HG03159 (cell line): ENCODE measurements at regions not wholly inside any gene's neighbourhood (a gene's known extent, or its start where the extent isn't known, plus 50 kb on each side); places are given as distances from the start of the nearest gene placed in this dataset.

Source experiments
- ATAC-seq: cut with Tn5 transposase; IDR thresholded peaks from one replicate; pipeline ENCODE4 v1.9.1; 2021; ENCODE audit warnings: mild to moderate bottlenecking, moderate library complexity; ENCODE audit not compliant: unreplicated experiment

DNA sequence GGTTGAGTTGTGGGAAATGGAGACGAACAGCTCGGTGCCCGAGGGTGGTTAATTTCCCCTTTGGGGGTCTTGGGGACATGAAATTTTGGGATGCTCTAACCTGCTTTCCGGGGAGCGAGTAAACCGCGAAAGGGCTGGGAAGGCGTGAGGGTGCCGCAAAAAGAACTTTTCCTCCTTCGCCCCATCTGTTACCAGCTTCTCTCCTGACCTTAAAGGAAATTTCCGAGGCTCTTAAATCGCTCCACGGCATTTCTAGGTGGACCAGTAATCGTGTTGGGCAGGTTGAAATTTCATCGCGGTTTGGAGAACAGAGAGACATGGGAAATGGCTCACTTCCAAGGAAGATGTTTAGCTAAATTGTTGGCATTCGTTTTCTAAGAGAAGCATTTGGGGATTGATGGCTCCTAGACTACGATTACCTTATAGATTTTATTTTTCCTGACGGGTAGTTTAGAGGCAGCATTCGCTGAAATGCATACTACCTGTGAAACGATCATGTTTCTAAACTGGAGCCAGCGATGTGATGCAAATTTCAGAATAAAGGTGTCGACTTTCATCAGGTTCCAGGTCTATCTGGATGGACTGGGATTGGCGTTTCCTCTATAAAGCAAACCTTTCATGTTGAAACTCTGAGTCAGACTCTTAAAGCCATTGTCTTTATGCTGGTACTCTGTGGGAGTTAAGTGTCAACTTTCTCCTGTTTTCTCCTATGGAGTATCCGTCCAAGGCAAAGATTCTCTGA is 414.5 kb downstream of the PCNX1 start:
- ATAC-seq, result no peak

DNA sequence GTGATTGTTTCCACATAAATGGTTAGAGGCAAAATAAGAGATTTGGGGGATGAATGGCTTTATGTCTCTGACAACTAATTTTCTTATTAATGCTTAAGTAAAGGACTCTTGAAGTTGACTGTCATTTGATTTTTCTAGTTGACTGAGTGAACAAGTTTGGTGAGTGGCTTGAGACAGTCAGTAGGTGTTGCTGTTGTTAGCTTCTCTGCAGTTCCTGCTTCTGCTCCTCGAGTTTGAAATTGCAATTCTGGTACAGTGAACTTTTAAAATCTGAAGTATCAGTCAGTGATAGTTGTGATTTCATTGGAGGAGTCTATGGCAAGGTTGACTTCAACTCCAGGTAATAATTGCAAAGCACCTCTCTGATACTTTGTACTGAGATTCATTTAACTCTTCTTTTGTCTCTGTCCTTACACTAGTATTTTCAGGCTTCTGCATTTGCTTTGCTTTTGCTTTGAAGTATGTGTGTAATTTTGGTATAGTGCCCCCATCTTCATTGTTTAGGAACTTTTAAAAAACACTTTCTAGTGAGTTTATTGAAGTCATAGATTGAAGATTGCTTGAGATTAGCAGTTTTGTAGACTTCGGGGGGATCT is 415.5 kb downstream of the PCNX1 start:
- no peak for ATAC-seq

DNA sequence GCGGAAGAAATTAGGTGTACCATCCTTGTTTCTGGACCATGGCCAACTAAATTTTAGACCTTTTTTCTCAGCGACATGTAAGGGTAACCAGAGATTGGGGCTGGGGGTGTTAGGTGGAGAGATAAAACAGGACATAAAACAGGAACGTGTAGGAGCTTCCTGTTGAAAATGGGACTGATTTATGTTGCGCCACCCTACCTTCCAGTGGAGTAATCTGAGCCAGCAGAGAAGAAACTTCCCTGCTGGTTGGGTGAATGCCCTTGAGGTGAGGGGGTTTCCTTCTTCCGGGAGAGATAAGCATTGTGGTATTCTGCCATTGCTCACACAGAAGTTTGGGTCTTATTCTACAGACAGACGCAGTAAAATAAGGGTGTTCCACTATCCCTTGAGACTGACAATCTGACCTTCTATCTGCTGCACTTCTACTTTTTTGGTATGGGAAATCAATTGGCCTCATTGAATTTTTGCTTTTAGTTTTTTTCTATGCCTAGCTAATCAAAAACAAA is 417.6 kb downstream of the PCNX1 start:
- ATAC-seq, result no peak

DNA sequence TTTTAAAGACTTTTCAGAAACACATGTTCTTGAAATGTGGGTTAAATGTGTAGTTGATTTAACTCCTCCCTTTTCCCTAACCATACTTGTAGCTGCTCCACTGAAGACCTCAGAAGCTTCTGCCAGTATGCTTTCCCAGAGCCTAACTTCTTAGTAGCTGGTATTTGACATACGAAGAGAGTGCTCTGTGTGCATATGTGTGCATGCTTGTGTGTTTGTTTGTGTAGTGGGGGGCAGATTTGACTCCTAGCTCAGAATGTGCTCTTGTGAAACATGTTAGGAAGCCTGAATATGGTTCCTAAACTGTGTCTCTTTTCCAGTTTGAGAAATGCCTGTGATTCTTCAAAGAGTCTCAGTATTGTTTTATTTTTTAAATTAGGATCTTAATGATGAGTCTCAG is 420.4 kb downstream of the PCNX1 start:
- no peak for ATAC-seq

DNA sequence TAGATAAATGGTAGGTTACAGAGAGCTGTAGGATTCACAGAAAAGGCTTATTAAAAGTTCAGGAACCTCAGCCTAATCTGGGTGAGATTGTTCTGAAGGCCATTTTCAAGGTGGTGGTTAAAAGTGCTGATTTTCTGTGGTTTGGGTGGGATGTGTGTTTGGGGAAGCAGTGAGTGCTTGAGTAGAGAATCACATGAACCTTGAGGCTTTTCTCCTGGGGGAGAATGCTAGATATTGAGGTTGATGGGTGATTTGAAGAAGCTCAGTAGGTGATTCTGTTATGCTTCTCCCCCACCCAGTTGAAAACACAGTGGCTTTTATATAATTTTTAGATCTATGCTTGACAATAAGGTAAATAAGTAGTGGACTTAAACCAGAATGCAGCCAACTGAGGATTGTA is 420.9 kb downstream of the PCNX1 start:
- ATAC-seq, result no peak

DNA sequence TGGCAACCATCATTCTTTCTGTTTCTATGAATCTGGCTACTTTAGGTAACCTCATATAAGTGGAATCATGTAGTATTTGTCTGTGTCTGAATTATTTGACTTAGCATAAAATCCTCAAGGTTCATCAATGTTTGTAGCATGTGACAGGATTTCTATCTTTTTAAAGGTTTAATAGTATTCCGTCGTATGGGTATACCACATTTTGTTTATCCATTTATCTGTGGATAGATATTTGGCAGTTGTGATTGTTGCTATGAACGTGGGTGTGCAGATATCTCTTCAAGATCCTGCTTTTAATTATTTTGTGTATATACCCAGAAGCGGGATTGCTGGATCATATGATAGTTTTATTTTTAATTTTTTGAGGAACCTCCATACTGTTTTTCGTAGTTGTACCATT is 421.7 kb downstream of the PCNX1 start:
- ATAC-seq, result no peak

DNA sequence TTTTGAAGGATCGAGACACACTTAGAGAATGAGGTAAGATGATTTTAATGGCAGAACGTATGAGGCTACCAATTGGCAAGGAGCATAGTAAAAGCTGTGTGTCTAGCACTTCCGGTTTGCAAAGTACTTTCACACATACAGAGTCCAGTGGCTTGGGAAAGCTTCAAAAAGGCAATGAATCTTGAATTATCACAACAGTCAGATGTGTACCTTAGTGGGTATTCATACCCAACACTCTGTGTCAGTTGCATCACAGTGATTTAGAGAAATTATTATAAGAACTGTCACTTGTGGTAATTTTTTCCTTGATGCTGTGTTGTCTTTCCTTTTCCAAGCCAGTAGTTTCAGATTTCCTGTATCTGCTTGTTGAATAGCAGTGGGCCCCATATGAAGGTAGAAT is 424.1 kb downstream of the PCNX1 start:
- no peak for ATAC-seq

DNA sequence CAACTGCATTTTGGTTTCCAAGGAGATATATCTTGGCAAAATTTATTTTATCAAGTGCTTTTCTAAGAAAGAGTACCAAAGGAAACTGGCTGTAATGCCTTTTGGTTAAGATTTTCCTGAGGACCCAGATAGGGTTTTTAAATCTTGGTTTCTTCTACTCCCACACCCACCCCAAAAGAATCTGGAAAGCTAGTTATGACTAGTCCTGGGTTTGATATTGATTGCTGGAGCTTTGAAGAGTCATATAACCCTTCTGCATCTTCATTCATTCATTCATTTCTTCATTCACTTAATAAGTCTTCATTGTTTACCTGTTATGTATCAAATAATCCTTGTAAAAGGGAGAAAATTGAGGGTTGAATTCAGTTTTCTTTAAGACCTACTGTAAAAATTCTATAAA is 425.2 kb downstream of the PCNX1 start:
- ATAC-seq, result no peak

DNA sequence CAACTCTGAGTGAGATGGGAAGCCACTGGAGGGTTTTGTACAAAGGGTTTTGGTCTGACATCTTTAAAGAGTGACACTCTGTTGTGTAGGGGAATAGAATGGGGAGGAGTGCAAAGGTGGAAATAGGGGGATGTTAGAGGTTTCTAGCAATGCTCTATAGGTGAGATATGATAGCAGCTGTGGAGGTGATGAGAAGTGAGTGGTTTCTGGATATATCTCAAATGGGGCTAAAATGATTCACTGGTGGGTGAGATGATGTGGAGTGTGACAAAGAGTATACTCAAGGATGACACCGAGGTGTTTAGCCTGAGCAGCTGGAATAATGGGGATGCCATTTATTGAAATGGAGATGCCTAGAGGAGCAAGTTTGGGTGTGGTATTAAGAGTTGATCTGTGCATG is 426.4 kb downstream of the PCNX1 start:
- no peak for ATAC-seq

DNA sequence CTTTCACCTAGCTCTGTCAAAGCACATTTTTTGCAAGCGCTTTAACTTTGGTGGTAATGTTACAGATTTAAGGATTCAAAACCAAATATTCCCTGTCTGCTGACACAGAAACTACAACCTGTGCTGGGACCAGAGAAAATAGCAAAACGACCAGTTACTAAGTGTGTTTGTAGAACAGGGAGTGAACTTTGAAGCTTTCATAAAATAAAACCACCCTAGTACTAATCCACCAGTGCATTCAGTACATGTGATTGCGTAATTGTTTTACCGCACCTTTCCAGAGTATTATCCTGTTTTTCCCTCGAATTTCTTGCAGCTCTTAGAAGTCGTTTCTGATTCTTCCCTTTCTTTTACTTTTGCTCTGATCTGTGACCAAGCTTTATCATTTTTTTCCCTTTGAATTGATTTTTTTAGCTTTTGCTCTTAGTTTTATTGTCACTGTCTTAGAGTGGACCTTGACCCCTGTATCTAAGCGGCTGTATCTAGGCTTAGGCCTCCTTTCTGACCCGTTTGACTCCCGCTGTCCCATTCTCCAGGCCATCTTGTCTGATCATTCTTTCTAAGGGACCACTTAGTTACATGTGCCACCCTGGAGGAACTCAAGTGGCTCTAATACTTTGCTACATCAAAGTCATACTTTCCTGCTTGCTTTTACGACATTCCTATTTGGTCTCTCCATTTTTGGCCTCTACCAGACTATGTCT is 429.4 kb downstream of the PCNX1 start:
- no peak for ATAC-seq

DNA sequence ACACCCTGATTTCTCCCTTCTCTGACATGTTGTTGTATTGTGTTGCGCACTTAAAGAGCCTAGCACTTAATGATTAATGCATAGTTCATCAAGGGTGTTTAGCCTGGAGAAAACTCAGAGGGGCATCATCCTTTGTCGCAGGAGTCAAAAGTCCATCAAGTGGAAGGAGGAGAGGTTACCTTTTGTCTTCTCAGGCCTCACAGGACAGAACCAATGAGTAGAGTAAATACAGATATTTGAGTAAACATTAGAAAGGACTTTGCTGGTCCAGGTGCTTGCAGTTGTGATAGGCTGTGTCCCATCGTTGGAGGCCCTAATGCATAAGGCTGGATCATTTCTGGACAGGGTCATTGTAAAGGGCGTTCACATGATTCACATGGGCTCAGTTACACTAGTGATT is 430.9 kb downstream of the PCNX1 start:
- no peak for ATAC-seq

DNA sequence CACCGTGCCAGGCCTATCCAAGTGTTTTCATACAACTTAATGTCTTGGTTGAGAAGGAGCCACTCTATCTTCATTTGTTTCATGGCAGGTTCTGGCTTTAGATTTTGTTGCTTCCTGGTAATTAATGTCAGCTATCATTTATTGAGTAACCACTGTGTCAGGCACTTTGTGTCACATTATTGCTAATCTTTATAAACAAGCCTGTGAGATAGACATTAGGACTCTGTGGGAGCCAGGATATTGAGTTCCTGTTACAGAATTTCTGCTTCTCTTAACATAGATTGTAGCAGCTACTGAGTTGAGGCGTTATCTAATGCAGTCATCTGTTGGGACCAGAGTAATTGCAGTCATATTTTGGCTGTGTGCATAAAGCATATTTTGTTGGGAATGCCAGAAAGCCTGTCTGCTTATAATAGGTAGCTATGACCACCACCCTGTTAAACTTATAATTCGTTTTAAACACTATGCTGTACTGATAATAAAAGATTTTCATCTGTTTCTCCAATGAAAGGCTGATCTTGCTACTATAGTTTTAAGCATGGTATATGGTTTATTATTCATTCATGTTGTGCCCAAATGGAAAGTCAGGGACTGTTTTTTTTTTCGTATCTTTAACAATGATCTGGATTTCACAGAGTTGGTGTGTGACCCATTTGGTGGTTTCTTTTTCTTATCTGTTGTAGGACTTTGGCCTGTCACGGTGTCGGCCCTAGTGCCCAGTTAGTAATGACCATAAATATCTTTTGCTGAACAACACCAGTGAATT is 432.6 kb downstream of the PCNX1 start:
- no peak for ATAC-seq

DNA sequence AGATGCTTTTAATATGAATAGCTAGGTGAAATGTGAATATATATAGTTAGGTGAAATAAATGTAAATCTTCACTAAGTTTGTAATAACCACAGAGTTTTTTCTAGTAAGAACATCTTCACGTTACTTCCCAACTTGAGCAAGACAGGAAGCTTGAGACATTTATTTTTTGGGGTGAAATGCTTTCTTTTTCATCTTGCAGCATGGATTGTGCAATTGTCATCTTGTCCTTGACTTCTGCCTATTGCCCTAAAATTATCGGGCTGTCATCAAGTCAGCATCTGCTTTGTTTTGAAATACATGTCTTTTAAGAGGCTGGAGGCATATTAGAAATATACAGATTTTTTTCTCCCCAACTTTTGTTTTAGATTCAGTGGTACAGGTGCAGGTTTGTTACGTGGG is 433.9 kb downstream of the PCNX1 start:
- no peak for ATAC-seq

DNA sequence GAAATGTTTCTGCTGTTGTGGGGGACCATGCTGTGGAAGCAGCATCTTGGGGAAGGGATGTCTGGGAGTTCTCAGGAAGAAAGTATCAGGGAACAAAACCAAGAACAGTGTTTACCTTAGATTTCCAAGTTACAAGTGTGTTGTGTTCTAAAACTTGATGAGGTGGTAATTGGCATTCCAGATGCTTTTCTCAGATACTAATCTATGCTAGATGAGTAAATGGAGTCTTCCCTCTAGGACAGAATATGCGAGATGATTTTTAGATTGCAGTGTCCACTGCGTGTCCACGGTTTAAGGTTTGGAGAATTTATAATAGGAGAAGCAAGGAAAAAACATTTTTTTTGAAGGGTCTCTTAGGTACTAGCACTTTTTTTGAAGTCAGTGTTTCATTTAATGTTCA is 436.5 kb downstream of the PCNX1 start:
- ATAC-seq, result no peak

DNA sequence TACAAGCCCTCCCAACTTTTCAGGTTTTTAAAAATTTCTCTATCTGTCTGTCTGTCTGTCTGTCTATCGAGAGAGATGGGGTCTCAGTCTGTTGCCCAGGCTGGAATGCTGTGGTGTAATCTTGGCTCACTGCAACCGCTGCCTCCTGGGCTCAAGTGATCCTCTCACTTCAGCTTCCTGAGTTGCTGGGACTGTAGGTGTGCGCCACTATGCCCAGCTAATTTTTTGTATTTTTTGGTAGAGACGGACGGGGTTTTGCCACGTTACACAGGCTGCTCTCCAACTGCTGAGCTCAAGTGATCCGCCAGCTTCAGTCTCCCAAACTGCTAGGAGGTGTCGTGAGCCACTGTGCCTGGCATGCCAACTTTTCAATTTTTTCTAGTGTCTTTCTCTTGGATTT is 437.2 kb downstream of the PCNX1 start:
- no peak for ATAC-seq

DNA sequence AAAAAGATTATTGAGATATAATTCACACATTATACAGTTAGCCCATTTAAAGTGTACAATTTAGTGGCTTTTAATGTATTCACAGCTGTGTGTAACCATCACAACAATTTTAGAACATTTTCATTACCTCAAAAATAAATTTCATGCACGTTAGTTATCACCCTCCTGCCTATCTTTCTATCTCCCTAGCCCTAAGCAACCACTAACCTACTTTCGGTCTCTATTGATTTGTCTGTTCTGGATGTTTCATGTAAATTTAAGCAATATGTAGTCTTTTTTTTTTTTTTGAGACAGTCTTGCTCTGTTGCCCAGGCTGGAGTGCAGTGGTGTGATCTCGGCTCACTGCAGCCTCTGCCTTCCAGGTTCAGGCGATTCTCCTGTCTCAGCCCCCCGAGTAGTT is 439.4 kb downstream of the PCNX1 start:
- no peak for ATAC-seq

DNA sequence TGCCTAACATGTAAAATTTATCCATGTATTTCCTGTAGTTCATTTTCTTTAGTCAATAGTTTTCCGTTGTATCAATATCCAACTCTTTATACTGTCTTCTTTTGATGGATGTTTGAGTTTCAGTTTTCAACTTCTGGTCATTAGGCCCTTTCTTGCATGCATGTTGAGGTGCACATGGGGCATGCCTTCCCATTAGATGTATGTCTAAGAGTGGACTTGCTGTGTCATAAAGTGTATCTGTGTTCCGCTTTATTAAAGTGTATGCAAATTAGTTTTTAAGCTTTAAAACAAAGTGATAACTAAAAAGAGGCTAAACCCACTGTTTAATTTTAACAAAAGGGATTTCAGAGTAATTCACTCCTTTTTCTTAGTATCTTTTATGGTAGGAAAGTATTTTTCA is 441.1 kb downstream of the PCNX1 start:
- no peak for ATAC-seq

DNA sequence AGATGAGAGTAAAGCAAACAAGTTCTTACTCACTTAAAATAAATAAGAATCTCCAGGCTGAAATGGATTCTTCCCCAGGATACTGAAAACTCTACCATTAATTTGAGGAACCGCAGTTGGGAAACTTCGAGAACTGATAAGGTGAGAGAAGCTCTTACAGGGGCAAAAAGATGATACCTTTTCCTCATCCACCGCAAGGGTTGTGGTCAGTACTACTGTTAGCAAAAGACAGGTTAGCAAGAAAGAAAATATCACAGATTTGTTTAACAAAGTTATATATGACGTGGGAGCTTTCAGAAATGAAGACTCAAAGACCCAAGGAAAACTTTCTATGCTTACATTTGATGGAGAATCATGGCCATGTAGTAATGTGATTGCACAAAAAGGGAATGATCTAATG is 441.6 kb downstream of the PCNX1 start:
- no peak for ATAC-seq

DNA sequence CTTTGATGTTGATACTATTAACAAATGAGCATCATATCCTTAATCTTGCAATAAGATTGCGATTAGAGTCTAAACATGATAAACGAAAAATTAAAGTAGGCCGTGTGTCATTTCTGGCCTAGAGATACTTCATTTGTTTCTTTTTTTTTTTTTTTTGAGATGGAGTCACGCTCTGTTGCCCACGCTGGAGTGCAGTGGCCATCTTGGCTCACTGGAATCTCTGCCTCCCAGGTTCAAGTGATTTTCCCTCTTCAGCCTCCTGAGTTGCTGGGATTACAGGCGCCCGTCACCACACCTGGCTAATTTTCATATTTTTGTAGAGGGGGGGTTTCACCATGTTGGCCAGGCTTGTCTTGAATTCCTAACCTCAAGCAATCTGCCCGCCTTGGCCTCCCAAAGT is 446.9 kb downstream of the PCNX1 start:
- ATAC-seq, result no peak

DNA sequence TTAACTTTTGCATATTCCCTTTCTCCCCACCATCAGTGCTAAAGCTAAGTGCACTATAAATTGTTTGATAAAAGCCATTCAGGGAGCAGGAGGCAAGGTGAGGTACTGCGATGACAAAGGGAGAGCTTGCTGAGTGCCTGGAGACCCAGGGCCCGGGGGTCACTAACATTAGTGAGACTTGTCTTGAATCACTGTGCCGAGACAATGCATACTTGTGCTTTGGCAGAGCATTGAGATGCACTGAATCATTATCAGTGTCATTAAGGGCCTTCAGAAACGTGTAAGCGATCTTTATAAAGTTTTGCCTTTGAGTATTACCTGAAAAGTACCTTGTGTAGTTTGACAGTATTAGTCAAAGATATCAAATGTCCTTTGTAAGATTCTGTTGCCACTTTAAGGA is 447.5 kb downstream of the PCNX1 start:
- ATAC-seq, result no peak
